Uterus (tissue), 2 donors: ENCODE measurements at regions not wholly inside any gene's neighbourhood (a gene's known extent, or its start where the extent isn't known, plus 50 kb on each side); places are given as distances from the start of the nearest gene placed in this dataset.

ENCODE experiments used
- CTCF ChIP-seq, 4 experiments: fragments of 200-600 bp in 2 of 4; fragments of 450-650 bp in 2 of 4; sonication (generic) in 2 of 4; IDR thresholded peaks; one replicate each; pipeline ENCODE4 v1.5.1; 2016 to 2019; ENCODE audit warnings: antibody characterized with exemption in 4 of 4, mild to moderate bottlenecking in 2 of 4, moderate library complexity in 1 of 4
- POLR2A ChIP-seq, 2 donors: fragments of 450-650 bp; IDR thresholded peaks; one replicate each; pipeline ENCODE4 v1.6.1; 2016; ENCODE audit warnings: antibody characterized with exemption in 2 of 2, mild to moderate bottlenecking in 1 of 2, moderate library complexity in 1 of 2

GRCh38 chr2:72051971-72052505 is 95.6 kb downstream of the CYP26B1 start:
- TF ChIP-seq CTCF (IDR thresholded peaks at IDR 0.05) (no peak), POLR2A (IDR thresholded peaks at IDR 0.05) (no peak)
